CD4-positive, alpha-beta T cell treated with Interleukin-21 for 1 hour (primary cell): ENCODE measurements at regions not wholly inside any gene's neighbourhood (a gene's known extent, or its start where the extent isn't known, plus 50 kb on each side); places are given as distances from the start of the nearest gene placed in this dataset.

Source experiments
- DNase-seq: peaks from one replicate; pipeline ENCODE4 v3.0.0-alpha.2; 2020

- DNase-seq: no peak
These were observed 114.0 kb upstream of the SDK2 start for GRCh38 chr17:73758245-73758644.

GRCh38 chr17:73759324-73759723 lies 115.1 kb upstream of the SDK2 start:
- no peak for DNase-seq

- no peak for DNase-seq
These were observed 115.6 kb upstream of the SDK2 start for GRCh38 chr17:73759734-73760438.

GRCh38 chr17:73760439-73760758 lies 116.2 kb upstream of the SDK2 start:
- no peak for DNase-seq

- no peak for DNase-seq
These were observed 121.7 kb upstream of the SDK2 start for GRCh38 chr17:73765824-73766563.

GRCh38 chr17:73767696-73768095 lies 123.5 kb upstream of the SDK2 start:
- no peak for DNase-seq

GRCh38 chr17:73768691-73769090 lies 124.4 kb upstream of the SDK2 start:
- no peak for DNase-seq

- no peak for DNase-seq
These were observed 125.2 kb upstream of the SDK2 start for GRCh38 chr17:73769479-73769878.

GRCh38 chr17:73770115-73770848 lies 126.0 kb upstream of the SDK2 start:
- DNase-seq: no peak

- no peak for DNase-seq
These were observed 126.6 kb upstream of the SDK2 start for GRCh38 chr17:73770849-73771229.

- DNase-seq: no peak
These were observed 128.0 kb upstream of the SDK2 start for GRCh38 chr17:73772107-73772705.

GRCh38 chr17:73773702-73774101 lies 129.5 kb upstream of the SDK2 start:
- no peak for DNase-seq

- DNase-seq: no peak
These were observed 130.6 kb upstream of the SDK2 start for GRCh38 chr17:73774852-73775251.

- no peak for DNase-seq
These were observed 132.3 kb upstream of the SDK2 start for GRCh38 chr17:73776351-73777130.

- DNase-seq: no peak
These were observed 132.8 kb upstream of the SDK2 start for GRCh38 chr17:73777131-73777449.

GRCh38 chr17:73782231-73782630 lies 138.0 kb upstream of the SDK2 start:
- DNase-seq: no peak

GRCh38 chr17:73782641-73783381 lies 138.6 kb upstream of the SDK2 start:
- no peak for DNase-seq

GRCh38 chr17:73783382-73783766 lies 139.1 kb upstream of the SDK2 start:
- no peak for DNase-seq

- DNase-seq: no peak
These were observed 139.8 kb upstream of the SDK2 start for GRCh38 chr17:73783945-73784603.

- no peak for DNase-seq
These were observed 141.3 kb upstream of the SDK2 start for GRCh38 chr17:73785496-73785895.

GRCh38 chr17:73785958-73786743 lies 141.9 kb upstream of the SDK2 start:
- DNase-seq: no peak
